Cardiac muscle cell (in vitro differentiated cells and primary cell): ENCODE measurements at regions not wholly inside any gene's neighbourhood (a gene's known extent, or its start where the extent isn't known, plus 50 kb on each side); places are given as distances from the start of the nearest gene placed in this dataset.

Experiments
- DNase-seq, 2 donors: peaks; one replicate each; pipeline versions ENCODE4 v3.0.0 to v3.0.0-alpha.2; 2010 to 2017; ENCODE audit warnings: low read depth in 1 of 2, low spot score in 1 of 2
- H3K27ac ChIP-seq: fragments of 200-600 bp; sonication (generic); 2 replicates; pipeline ENCODE4 v1.5.1; 2016
- H3K27me3 ChIP-seq: fragments of 200-600 bp; sonication (generic); 2 replicates; pipeline ENCODE4 v1.6.0; 2016; ENCODE audit warnings: control low read depth
- H3K36me3 ChIP-seq: fragments of 200-600 bp; sonication (generic); 2 replicates; pipeline ENCODE4 v1.5.1; 2016; ENCODE audit warnings: control low read depth
- H3K4me1 ChIP-seq: fragments of 200-600 bp; sonication (generic); 2 replicates; pipeline ENCODE4 v1.8.1; 2017; ENCODE audit warnings: low read depth, mild to moderate bottlenecking, mixed run types
- H3K4me3 ChIP-seq: fragments of 200-600 bp; sonication (generic); 2 replicates; pipeline ENCODE4 v1.5.1; 2016; ENCODE audit warnings: mild to moderate bottlenecking
- H3K9me3 ChIP-seq: fragments of 200-600 bp; sonication (generic); 2 replicates; pipeline ENCODE4 v1.5.1; 2017; ENCODE audit warnings: low read depth, mild to moderate bottlenecking, control low read depth
- CTCF ChIP-seq: IDR thresholded peaks from 2 replicates; pipeline ENCODE4 v1.5.1; 2012; ENCODE audit warnings: low read depth, mild to moderate bottlenecking, low read length

GRCh38 chr20:16179371-16179770, 393.9 kb downstream of the KIF16B start:
- no peak for DNase-seq
- TF ChIP-seq CTCF, result no peak
- Histone ChIP-seq H3K9me3 (no peaks in the 10 kb centered on the region), H3K36me3 (no peaks in the 10 kb centered on the region), H3K27me3 (peaks cover 2% of the 10 kb centered on the region), H3K4me3 (no peak overlapping the region), H3K4me1 (no peaks in the 10 kb centered on the region), H3K27ac (no peak overlapping the region)

GRCh38 chr20:16178546-16179135, 394.6 kb downstream of the KIF16B start:
- no peak overlapping the region for H3K4me3 ChIP-seq
- H3K36me3 ChIP-seq, result no peaks in the 10 kb centered on the region
- H3K27ac ChIP-seq, result no peak overlapping the region
- H3K9me3 ChIP-seq, result no peaks in the 10 kb centered on the region
- H3K4me1 ChIP-seq, result no peaks in the 10 kb centered on the region
- TF ChIP-seq CTCF, result no peak
- no peak for DNase-seq
- H3K27me3 ChIP-seq, result peaks cover 7% of the 10 kb centered on the region

GRCh38 chr20:16175322-16175961, 397.8 kb downstream of the KIF16B start:
- H3K36me3 ChIP-seq, result no peaks in the 10 kb centered on the region
- H3K9me3 ChIP-seq, result no peaks in the 10 kb centered on the region
- no peak overlapping the region for H3K27ac ChIP-seq
- no peak for DNase-seq
- no peaks in the 10 kb centered on the region for H3K4me1 ChIP-seq
- peaks cover 9% of the 10 kb centered on the region for H3K27me3 ChIP-seq
- TF ChIP-seq CTCF, result no peak
- H3K4me3 ChIP-seq, result no peak overlapping the region

- DNase-seq, result no peak
- Histone ChIP-seq H3K27me3 (peaks cover 9% of the 10 kb centered on the region), H3K27ac (no peak overlapping the region), H3K4me1 (no peaks in the 10 kb centered on the region), H3K4me3 (no peak overlapping the region), H3K36me3 (no peaks in the 10 kb centered on the region), H3K9me3 (no peaks in the 10 kb centered on the region)
- no peak for TF ChIP-seq CTCF
Observed at GRCh38 chr20:16174311-16174710, 398.9 kb downstream of the KIF16B start.

- Histone ChIP-seq H3K27ac (no peak overlapping the region), H3K4me3 (no peak overlapping the region), H3K27me3 (peaks cover 9% of the 10 kb centered on the region), H3K9me3 (no peaks in the 10 kb centered on the region), H3K36me3 (no peaks in the 10 kb centered on the region), H3K4me1 (no peaks in the 10 kb centered on the region)
- TF ChIP-seq CTCF, result no peak
- no peak for DNase-seq
Observed at GRCh38 chr20:16173044-16173443, 400.2 kb downstream of the KIF16B start.
